Cerebellar cortex (tissue), 1 donor: ENCODE measurements at regions not wholly inside any gene's neighbourhood (a gene's known extent, or its start where the extent isn't known, plus 50 kb on each side); places are given as distances from the start of the nearest gene placed in this dataset.

Experiments used
- DNase-seq: peaks from one replicate; pipeline ENCODE4 v3.0.0-alpha.2; 2015; ENCODE audit warnings: low spot score

- DNase-seq = no peak
Measured at GRCh38 chr12:85352016-85352415, 72.0 kb downstream of the ALX1 start.

GRCh38 chr12:85356596-85357385 lies 76.8 kb downstream of the ALX1 start:
- DNase-seq = no peak

GRCh38 chr12:85357609-85358008 lies 77.6 kb downstream of the ALX1 start:
- DNase-seq = no peak

- no peak for DNase-seq
Measured at GRCh38 chr12:85358715-85359114, 78.7 kb downstream of the ALX1 start.

- no peak for DNase-seq
Measured at GRCh38 chr12:85363382-85364190, 83.6 kb downstream of the ALX1 start.

- no peak for DNase-seq
Measured at GRCh38 chr12:85367936-85368335, 87.9 kb downstream of the ALX1 start.

- DNase-seq = no peak
Measured at GRCh38 chr12:85369365-85370154, 89.5 kb downstream of the ALX1 start.

- DNase-seq = no peak
Measured at GRCh38 chr12:85373045-85373444, 93.0 kb downstream of the ALX1 start.

GRCh38 chr12:85374981-85375380 lies 95.0 kb downstream of the ALX1 start:
- DNase-seq = no peak

- DNase-seq = no peak
Measured at GRCh38 chr12:85385406-85385805, 105.4 kb downstream of the ALX1 start.

GRCh38 chr12:85390266-85390665 lies 110.2 kb downstream of the ALX1 start:
- DNase-seq = no peak

- no peak for DNase-seq
Measured at GRCh38 chr12:85392508-85392907, 112.5 kb downstream of the ALX1 start.

- no peak for DNase-seq
Measured at GRCh38 chr12:85393606-85394005, 113.6 kb downstream of the ALX1 start.

GRCh38 chr12:85394065-85394464 lies 114.0 kb downstream of the ALX1 start:
- DNase-seq = no peak

- no peak for DNase-seq
Measured at GRCh38 chr12:85394809-85395208, 114.8 kb downstream of the ALX1 start.

- no peak for DNase-seq
Measured at GRCh38 chr12:85405262-85405661, 125.2 kb downstream of the ALX1 start.

- DNase-seq = no peak
Measured at GRCh38 chr12:85405781-85406522, 125.9 kb downstream of the ALX1 start.

- DNase-seq = no peak
Measured at GRCh38 chr12:85413266-85413665, 133.2 kb downstream of the ALX1 start.

- no peak for DNase-seq
Measured at GRCh38 chr12:85422762-85423161, 142.7 kb downstream of the ALX1 start.

GRCh38 chr12:85423947-85424346 lies 143.9 kb downstream of the ALX1 start:
- DNase-seq = no peak

GRCh38 chr12:85424581-85425348 lies 144.7 kb downstream of the ALX1 start:
- DNase-seq = no peak
